NCI-H2227 treated with DMSO at 0.1 percent for 48 hours (cell line): ENCODE measurements at regions not wholly inside any gene's neighbourhood (a gene's known extent, or its start where the extent isn't known, plus 50 kb on each side); places are given as distances from the start of the nearest gene placed in this dataset.
A peak's percentile ranks its signal among the peaks of the same experiment; 100 is the strongest.

Source experiments
- DNase-seq: peaks from one replicate; lab custom pipeline; 2025; lab: John Stamatoyannopoulos, UW

- DNase-seq: no peak
Measured at GRCh38 chr2:128380061-128380889, 61.6 kb upstream of the HS6ST1 start.

- DNase-seq: peak; percentile 75
Measured at GRCh38 chr2:128380961-128381938, 62.6 kb upstream of the HS6ST1 start.

- no peak for DNase-seq
Measured at GRCh38 chr2:128384446-128384845, 65.8 kb upstream of the HS6ST1 start.

DNA sequence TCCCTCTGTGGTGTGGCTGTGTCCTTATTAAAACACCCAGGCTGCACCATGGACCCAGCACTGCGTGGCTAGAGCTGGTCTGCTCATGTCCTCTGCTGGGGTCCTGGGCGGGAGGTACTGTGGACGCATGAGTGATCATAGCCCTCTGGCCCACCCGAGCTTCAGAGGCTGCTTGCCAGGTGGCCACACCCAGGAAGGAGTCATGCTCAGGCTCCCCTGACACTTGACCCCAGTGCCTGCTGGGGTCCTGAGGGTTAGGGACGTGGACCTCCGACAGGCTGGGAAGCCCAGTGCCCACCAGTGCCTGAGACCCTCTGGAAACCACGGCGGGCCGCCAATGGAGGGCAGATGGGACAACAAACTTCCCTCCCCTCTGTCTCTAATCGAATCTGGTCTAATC lies 66.3 kb upstream of the HS6ST1 start:
- no peak for DNase-seq

GRCh38 chr2:128385365-128385764 lies 66.7 kb upstream of the HS6ST1 start:
- no peak for DNase-seq

DNA sequence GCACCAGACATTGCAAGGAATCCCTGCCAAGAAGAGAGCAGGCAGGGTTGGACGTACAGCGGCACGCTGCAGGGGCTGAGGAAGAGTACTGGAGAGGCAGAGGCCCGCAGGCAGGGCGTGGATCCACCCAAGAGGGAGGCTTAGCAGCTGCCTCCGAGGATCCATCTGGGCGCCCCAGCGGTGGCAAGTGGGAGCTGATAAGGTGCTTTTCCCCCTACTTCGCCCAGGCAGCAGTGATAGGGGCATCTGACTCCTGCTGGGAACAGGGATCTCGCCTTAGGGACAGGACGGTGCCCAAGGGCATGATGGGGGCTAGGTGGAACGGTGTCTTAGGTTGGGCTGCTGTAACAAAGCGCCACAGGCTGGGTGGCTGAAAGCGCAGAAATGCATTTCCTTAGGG lies 67.4 kb upstream of the HS6ST1 start:
- DNase-seq: no peak

DNA sequence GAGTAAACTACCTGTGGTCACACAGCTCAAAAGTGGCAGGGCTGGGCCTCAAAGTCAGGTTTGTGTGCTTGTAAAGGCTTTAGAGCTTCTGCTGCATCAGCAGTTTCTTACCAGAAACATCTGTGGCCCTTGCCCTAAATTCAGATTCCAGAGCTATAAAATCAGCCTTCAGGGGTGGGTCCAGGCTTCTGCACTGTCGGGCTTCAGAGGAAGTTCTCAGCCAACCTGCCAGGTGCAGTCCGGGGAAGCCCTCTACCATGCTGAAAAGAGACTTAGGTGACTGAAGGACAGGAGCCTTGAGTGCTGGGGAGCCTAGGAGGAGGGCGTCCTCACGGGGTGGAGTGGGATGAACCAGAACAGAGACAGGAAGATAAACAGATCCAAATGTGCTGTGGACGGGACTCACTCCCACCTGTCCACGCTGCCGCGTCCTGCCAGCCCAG lies 69.9 kb upstream of the HS6ST1 start:
- no peak for DNase-seq

DNA sequence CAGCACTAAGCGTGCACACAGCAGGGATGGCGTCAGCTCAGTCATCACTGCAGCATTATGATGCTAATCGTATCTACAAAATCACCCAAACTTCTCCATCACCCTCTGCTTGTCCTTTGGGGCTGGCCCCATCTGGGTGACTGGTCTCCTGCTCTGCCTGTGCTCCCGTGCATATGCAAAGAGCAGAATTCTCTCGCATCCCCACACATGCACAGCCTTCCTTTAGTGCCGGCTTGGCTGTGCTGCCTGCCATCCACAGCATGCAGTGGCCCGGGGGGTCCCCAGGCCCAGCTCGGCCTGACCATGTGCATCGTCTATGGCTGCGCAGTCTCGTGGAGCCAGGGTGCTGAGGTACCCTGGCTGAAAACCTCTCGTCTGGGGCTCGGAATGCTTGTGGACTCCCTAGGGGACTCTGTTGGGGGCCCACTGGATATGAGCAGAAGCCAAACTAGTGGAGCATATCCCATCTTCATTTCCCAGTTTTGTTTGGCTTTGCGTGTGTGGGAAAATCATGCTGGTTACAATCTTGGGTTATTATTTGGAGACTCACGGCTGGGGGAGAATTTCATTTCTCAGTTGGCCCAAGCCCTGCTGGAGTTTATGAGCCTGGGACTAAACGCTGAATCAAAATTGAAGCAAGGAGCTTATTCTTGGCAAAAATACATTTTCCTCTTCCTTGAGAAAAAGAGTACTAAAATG lies 70.9 kb upstream of the HS6ST1 start:
- DNase-seq: no peak

DNA sequence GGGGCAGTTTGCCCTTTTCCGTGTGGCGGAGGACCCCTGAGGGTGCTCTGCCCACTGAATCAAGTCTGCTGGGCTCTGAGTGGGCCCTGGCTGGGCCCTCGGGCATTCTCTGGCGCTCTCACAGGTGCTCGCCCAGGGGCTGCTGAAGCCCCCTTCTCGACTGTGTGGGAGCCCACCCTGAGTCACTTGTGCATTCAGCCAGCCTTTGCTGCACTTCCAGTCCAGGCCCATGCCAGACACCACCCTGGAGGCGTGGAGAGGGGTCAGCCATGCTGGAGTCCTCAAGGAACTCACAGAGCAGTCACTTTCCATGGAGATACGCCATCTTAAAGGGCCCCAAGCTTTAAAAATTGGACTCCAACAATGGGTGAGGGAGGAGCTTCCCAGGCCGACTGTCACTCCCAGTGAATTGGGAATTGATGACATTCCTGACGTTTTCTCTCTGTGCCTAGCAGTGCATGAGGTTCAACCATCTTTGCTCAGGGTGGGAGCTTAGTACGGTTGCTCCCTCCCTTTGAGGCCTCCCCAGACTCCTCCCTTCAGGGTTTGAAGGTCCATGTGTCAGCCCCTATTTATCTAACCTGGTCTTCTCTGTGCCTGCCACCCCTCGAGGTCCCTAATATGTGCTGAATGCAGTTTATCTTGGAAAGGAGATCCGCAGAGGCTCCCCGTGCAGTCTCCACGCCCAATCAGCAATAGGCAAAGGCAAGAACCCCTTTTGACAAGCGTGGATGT lies 71.8 kb upstream of the HS6ST1 start:
- no peak for DNase-seq

- DNase-seq: no peak
Measured at GRCh38 chr2:128390991-128391630, 72.4 kb upstream of the HS6ST1 start.

GRCh38 chr2:128391679-128392078 lies 73.0 kb upstream of the HS6ST1 start:
- DNase-seq: no peak

- no peak for DNase-seq
Measured at GRCh38 chr2:128392207-128392606, 73.5 kb upstream of the HS6ST1 start.

DNA sequence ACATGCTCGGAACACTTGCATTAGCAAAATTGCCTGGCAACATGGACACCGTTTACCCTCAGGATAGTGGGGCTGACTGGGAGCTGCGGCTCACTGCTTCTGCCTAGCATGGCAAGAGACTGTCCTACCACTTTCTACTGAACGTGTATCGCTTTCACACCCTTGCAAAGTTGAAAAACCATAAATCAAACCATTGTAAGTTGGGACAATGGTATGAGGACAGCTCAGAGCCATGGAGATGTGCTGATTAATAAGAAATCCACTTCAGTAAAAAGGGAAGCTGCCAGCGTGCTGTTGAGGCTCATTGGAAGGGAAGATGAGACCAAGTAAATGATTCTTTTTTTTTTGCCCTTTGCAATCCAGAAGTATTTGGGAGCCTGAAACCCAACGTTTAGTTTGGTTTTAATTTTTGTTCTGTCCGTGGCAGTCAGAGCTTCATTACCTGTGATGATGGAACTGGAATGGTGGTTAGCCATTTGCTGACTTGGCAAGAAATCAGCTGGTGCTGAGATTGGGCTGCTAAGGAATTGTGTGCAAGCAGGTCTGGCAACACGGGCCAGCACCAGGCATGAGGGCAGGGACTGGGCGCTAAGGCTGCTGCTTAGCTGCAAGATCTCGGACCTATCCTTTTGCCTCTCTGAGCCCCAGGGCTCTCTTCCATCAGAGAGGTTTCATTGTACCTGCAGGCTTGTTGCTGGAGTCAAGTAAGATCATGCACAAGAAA lies 75.5 kb upstream of the HS6ST1 start:
- DNase-seq: no peak

DNA sequence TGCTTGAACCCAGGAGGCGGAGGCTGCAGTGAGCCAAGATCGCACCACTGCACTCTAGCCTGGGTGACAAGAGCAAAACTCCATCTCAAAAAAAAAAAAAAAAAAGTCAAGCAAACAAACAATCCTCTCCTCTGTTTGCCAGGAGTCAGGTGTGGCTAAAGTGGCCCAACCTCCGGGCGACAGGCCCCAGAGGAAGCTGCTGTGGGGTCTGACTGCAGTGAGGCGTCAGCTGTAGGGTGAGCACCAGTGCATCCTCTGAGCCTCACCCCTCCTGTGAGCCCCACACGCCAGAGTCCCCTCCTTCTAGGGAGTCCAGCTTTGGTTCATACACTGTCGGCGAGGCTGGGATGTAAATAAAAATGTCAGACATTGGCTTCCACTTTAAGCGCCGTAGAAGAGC lies 76.5 kb upstream of the HS6ST1 start:
- DNase-seq: no peak

GRCh38 chr2:128395640-128396499 lies 77.2 kb upstream of the HS6ST1 start:
- DNase-seq: no peak

DNA sequence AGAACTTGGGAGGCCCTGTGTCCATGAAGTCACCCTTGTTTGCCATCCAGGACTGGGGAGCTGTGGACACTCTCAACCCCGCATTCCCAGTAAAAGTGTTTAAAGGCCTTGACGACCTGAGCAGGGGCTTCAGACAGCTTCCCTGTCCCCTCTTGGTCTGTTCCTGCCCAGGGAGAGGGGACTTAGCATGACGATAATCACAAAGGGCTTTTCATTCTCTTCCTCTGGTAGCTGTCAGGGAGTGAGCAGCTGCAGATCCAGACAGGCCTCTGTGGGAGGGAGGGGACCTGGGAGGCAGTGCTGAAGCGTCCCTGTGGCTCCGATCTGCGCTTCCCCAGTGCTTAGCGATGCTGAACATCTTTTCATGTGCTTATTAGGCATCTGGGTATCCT lies 77.8 kb upstream of the HS6ST1 start:
- no peak for DNase-seq

DNA sequence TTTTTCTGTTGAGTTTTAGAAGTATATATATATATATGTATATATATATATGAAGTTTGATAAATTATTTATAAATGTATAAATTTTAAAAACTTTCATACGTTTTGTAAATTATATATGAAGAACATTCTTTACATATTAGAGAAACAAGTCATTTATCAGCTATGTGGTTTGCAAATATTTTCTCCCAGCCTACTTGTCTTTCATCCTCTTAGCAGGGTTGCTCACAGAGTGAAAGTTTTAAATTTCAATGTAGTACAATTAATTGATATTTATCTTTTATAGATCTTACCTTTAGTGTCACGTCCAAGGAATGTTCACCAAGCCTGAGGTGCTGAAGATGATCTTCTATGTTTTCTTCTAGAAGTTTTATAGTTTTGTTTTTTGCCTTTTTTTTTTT lies 78.3 kb upstream of the HS6ST1 start:
- DNase-seq: no peak

- no peak for DNase-seq
Measured at GRCh38 chr2:128399256-128399655, 80.6 kb upstream of the HS6ST1 start.

DNA sequence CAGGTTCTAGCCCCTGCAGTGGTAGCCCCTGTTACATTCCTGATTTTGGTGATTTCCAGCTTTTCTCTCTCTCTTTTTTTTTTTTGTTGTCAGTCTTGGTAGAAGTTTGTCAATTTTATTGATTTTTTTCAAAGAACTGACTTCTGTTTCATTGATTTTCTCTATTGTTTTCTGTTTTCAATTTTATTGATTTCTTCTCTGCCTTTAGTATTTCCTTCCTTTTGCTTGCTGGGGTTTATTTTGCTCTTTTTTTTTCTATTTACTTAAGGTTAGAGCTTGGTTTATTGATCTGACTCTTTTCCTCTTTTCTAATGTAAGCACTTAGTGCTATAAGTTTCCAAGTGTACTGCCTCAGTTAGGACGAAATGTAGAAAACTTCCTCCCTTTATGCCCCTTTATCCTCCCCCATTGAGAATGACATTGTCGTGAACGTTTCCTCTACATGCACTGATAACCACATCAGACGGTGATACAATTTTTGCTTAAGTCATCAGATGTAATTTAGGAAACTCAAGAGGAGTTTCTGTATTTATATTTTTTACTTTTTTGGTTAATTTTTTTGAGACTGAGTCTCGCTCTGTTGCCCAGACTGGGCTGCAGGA lies 81.1 kb upstream of the HS6ST1 start:
- no peak for DNase-seq
